ENCODE measurements at regions not wholly inside any gene's neighbourhood (a gene's known extent, or its start where the extent isn't known, plus 50 kb on each side); places are given as distances from the start of the nearest gene placed in this dataset.

GRCh38 chr1:230501242-230501641 lies 75.1 kb upstream of the PGBD5 start:
- no peak for TF ChIP-seq POLR2A (IDR thresholded peaks at IDR 0.05)
- TF ChIP-seq CTCF (IDR thresholded peaks at IDR 0.05) = no peak
- no peak for DNase-seq
- Histone ChIP-seq H3K9me3 (no peaks in the 10 kb centered on the region), H3K4me3 (no peak overlapping the region), H3K27me3 (no peaks in the 10 kb centered on the region), H3K4me1 (no peaks in the 10 kb centered on the region), H3K27ac (no peak overlapping the region), H3K36me3 (no peaks in the 10 kb centered on the region)
- intact Hi-C loops (cut with DNase I) = no loop called here
- no peak for ATAC-seq
- 75% methylated on average over 1 of the region's 2 CpGs for WGBS (ENCODE audit: insufficient coverage, low coverage, low lambda C conversion rate, missing lambda C conversion rate)

- no peak for DNase-seq
- TF ChIP-seq POLR2A (IDR thresholded peaks at IDR 0.05) (no peak), CTCF (IDR thresholded peaks at IDR 0.05) (no peak)
- intact Hi-C loops (cut with DNase I) = no loop called here
- no peaks in the 10 kb centered on the region for H3K36me3 ChIP-seq
- no peak overlapping the region for H3K4me3 ChIP-seq
- ATAC-seq = no peak
- H3K27ac ChIP-seq = no peak overlapping the region
- no peaks in the 10 kb centered on the region for H3K27me3 ChIP-seq
- no peaks in the 10 kb centered on the region for H3K4me1 ChIP-seq
- no peaks in the 10 kb centered on the region for H3K9me3 ChIP-seq
- 68% methylated on average over 3 of the region's 3 CpGs for WGBS (ENCODE audit: insufficient coverage, low coverage, low lambda C conversion rate, missing lambda C conversion rate)
These were observed 73.9 kb upstream of the PGBD5 start for GRCh38 chr1:230500063-230500462.

DNA sequence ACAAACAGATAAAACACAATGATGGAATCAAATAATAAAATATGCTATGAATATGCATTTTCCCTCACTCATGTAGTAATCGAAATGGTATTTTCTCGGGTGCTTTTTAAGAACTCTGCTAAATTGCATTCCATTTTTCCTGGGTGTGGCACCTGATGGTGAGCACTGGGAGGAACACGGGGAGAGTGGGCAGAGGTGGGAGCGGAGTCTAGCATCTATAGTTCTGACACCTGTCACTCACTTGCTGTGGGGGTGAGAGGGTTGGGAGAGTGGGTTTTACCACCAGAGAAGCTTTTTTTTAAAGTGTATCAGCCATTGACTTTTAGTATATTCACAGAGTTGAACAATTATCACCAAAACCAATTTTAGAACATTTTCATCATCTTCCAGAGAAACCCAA lies 73.4 kb upstream of the PGBD5 start:
- DNase-seq = no peak
- no peak overlapping the region for H3K27ac ChIP-seq
- H3K9me3 ChIP-seq = no peaks in the 10 kb centered on the region
- 81% methylated on average over 2 of the region's 4 CpGs for WGBS (ENCODE audit: insufficient coverage, low coverage, low lambda C conversion rate, missing lambda C conversion rate)
- no peaks in the 10 kb centered on the region for H3K4me1 ChIP-seq
- intact Hi-C loops (cut with DNase I) = no loop called here
- H3K27me3 ChIP-seq = no peaks in the 10 kb centered on the region
- no peak for ATAC-seq
- H3K36me3 ChIP-seq = no peaks in the 10 kb centered on the region
- no peak for TF ChIP-seq POLR2A (IDR thresholded peaks at IDR 0.05)
- H3K4me3 ChIP-seq = no peak overlapping the region

GRCh38 chr1:230498704-230499103 lies 72.6 kb upstream of the PGBD5 start:
- no peak overlapping the region for H3K27ac ChIP-seq
- ATAC-seq (peak in 3 of 4 donors; percentile 29 to 61 (median 42)), DNase-seq (no peak)
- no peaks in the 10 kb centered on the region for H3K36me3 ChIP-seq
- no peaks in the 10 kb centered on the region for H3K9me3 ChIP-seq
- H3K4me1 ChIP-seq = no peaks in the 10 kb centered on the region
- H3K4me3 ChIP-seq = no peak overlapping the region
- WGBS (ENCODE audit: insufficient coverage, low coverage, low lambda C conversion rate, missing lambda C conversion rate) = 29% methylated on average over 5 of the region's 6 CpGs
- TF ChIP-seq POLR2A (IDR thresholded peaks at IDR 0.05) (no peak), CTCF (IDR thresholded peaks at IDR 0.05) (no peak)
- intact Hi-C loops (cut with DNase I) = no loop called here
- no peaks in the 10 kb centered on the region for H3K27me3 ChIP-seq

DNA sequence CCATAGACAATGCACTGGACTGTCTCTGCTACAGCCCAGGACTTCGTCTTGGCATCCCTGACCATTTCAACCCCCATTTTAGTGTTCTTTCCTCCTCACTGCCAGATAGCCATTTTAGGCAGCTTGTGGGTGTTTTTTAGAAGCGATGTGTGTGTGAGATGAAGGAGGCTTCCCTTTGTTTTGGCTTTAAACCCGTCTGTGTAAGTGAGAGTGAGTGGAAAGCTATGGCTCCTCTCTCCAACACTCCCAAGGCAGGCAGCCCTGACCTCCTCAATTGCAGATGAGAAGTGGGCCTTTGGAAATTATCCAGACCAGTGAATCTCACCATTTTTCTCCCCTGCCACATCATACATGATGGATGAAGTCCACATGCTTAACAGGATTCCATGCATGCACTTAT lies 70.3 kb upstream of the PGBD5 start:
- no peak overlapping the region for H3K27ac ChIP-seq
- intact Hi-C loops (cut with DNase I) = no loop called here
- H3K36me3 ChIP-seq = no peaks in the 10 kb centered on the region
- DNase-seq (no peak), ATAC-seq (no peak)
- TF ChIP-seq CTCF (IDR thresholded peaks at IDR 0.05) = no peak
- no peak for TF ChIP-seq POLR2A (IDR thresholded peaks at IDR 0.05)
- H3K4me1 ChIP-seq = no peaks in the 10 kb centered on the region
- no peak overlapping the region for H3K4me3 ChIP-seq
- H3K27me3 ChIP-seq = no peaks in the 10 kb centered on the region
- H3K9me3 ChIP-seq = no peaks in the 10 kb centered on the region
- WGBS (ENCODE audit: insufficient coverage, low coverage, low lambda C conversion rate, missing lambda C conversion rate) = 43% methylated on average over 2 of the region's 3 CpGs
